NT2/D1 (cell line): ENCODE measurements at regions not wholly inside any gene's neighbourhood (a gene's known extent, or its start where the extent isn't known, plus 50 kb on each side); places are given as distances from the start of the nearest gene placed in this dataset.

Experiments used
- SUZ12 ChIP-seq: IDR thresholded peaks from 2 replicates; pipeline ENCODE4 v1.6.1; 2011; ENCODE audit not compliant: insufficient read length, insufficient read depth; ENCODE audit errors: extremely low read depth
- YY1 ChIP-seq: IDR thresholded peaks from 2 replicates; pipeline ENCODE4 v1.6.1; 2011; ENCODE audit not compliant: insufficient read length, insufficient read depth
- ZNF274 ChIP-seq: IDR thresholded peaks from 2 replicates; pipeline ENCODE4 v1.6.1; 2011; ENCODE audit warnings: mild to moderate bottlenecking, low read depth, low read length

- no peak for TF ChIP-seq YY1
- TF ChIP-seq SUZ12: no peak
- no peak for TF ChIP-seq ZNF274
These were observed 1149.4 kb downstream of the NXPH1 start for GRCh38 chr7:9582824-9583223.
